K562 (cell line): ENCODE measurements at regions not wholly inside any gene's neighbourhood (a gene's known extent, or its start where the extent isn't known, plus 50 kb on each side); places are given as distances from the start of the nearest gene placed in this dataset.

ENCODE experiments used
- ADNP ChIP-seq: fragments of 200-800 bp; sonication (Bioruptor generic); IDR thresholded peaks from 2 replicates; pipeline ENCODE4 v1.6.1; 2016; ENCODE audit warnings: missing genetic modification characterization, missing compliant biosample characterization
- ARID1B ChIP-seq: fragments of 450-650 bp; IDR thresholded peaks from 2 replicates; pipeline ENCODE4 v1.6.1; 2016; ENCODE audit warnings: antibody characterized with exemption, mild to moderate bottlenecking, inconsistent platforms
- CC2D1A ChIP-seq: fragments of 450-650 bp; IDR thresholded peaks from 2 replicates; pipeline ENCODE4 v1.6.1; 2017; ENCODE audit warnings: mild to moderate bottlenecking
- CHD1 ChIP-seq: fragments of 200-600 bp; sonication (generic); IDR thresholded peaks from one replicate; pipeline ENCODE4 v1.6.1; 2012; ENCODE audit warnings: mild to moderate bottlenecking, moderate library complexity, low read length, inconsistent platforms
- FOSL1 ChIP-seq: fragments of 200-800 bp; sonication (Bioruptor generic); conservative IDR thresholded peaks from 2 replicates; pipeline ENCODE4 v1.6.1; 2016; ENCODE audit warnings: missing genetic modification characterization, missing compliant biosample characterization
- HDAC2 ChIP-seq: fragments of 450-650 bp; IDR thresholded peaks from 2 replicates; pipeline ENCODE4 v1.6.1; 2016; ENCODE audit warnings: mild to moderate bottlenecking
- MED1 ChIP-seq: sonication (generic); formaldehyde crosslinking; IDR thresholded peaks from 2 replicates; pipeline ENCODE4 v1.8.1; 2023; ENCODE audit warnings: missing genetic modification reagents, borderline replicate concordance
- NR1H2 ChIP-seq: sonication (generic); formaldehyde crosslinking; IDR thresholded peaks from 2 replicates; pipeline ENCODE4 v1.4.0; 2020; ENCODE audit warnings: mild to moderate bottlenecking, missing genetic modification reagents
- TCF7L2 ChIP-seq: fragments of 150-350 bp; IDR thresholded peaks from 2 replicates; pipeline ENCODE4 v1.6.1; 2016; ENCODE audit warnings: low read depth, mild to moderate bottlenecking, low read length, moderate library complexity
- ZNF263 ChIP-seq: sonication (generic); formaldehyde crosslinking; IDR thresholded peaks from 2 replicates; pipeline ENCODE4 v1.8.0; 2022; ENCODE audit warnings: mild to moderate bottlenecking, missing genetic modification reagents, borderline replicate concordance
- TF ChIP-seq, protein P1 (sequence below): sonication (generic); formaldehyde crosslinking; IDR thresholded peaks from 2 replicates; pipeline ENCODE4 v1.9.0; 2022; ENCODE audit warnings: mild to moderate bottlenecking, missing genetic modification reagents
- TF ChIP-seq, protein P2 (sequence below), 3 experiments: IDR thresholded peaks in 2 of 3; conservative IDR thresholded peaks in 1 of 3; 2 replicates each; pipeline ENCODE4 v1.5.1; 2011 to 2012; ENCODE audit warnings: low read length in 3 of 3, mild to moderate bottlenecking in 3 of 3, control low read depth in 2 of 3, improper control_type of control experiment in 1 of 3, inconsistent platforms in 1 of 3, low read depth in 1 of 3, mixed read lengths in 1 of 3, moderate library complexity in 1 of 3; ENCODE audit not compliant: insufficient read depth in 2 of 3
- TF ChIP-seq, protein P3 (sequence below): fragments of 450-650 bp; formaldehyde crosslinking; IDR thresholded peaks from 2 replicates; pipeline ENCODE4 v1.4.0; 2020; ENCODE audit warnings: mild to moderate bottlenecking, moderate library complexity
- TF ChIP-seq, protein P4 (sequence below), 2 experiments: fragments of 450-650 bp in 1 of 2; sonication (generic) in 1 of 2; formaldehyde crosslinking in 1 of 2; IDR thresholded peaks in 1 of 2; conservative IDR thresholded peaks in 1 of 2; 2 replicates each; pipeline versions ENCODE4 v1.6.1 to v1.8.1; 2016 to 2023; ENCODE audit warnings: mild to moderate bottlenecking in 2 of 2, moderate library complexity in 2 of 2, inconsistent platforms in 1 of 2, missing genetic modification reagents in 1 of 2

DNA sequence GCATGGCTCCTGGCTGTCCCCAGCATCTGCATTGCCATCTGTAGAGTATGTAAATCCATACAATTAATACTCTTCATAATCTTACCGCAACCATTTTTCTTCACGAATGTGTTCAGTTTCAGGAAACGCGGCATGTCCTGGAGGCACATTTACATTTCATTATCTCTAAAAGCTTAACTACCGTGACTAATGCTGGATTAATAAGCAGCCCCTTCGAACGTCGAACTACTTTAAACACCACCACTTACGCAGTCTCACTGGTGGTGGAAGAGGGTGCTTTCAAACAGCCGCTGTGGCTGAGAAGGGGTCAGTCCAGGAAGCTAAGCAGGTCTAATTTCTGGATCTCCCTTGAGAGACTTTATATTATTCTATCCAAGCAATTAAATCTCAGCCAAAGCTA, 85.6 kb downstream of the C5orf15 start:
- TF ChIP-seq MED1 (CRISPR knock-in tag) (no peak), FOSL1 (no peak), NR1H2 (CRISPR knock-in tag) (no peak), CHD1 (no peak), ADNP (tag) (no peak), ZNF263 (CRISPR knock-in tag) (no peak), HDAC2 (no peak), TCF7L2 (no peak), CC2D1A (no peak), ARID1B (no peak)
- TF ChIP-seq, protein P1, sequence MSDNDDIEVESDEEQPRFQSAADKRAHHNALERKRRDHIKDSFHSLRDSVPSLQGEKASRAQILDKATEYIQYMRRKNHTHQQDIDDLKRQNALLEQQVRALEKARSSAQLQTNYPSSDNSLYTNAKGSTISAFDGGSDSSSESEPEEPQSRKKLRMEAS (CRISPR knock-in tag): no peak
- TF ChIP-seq, protein P2, sequence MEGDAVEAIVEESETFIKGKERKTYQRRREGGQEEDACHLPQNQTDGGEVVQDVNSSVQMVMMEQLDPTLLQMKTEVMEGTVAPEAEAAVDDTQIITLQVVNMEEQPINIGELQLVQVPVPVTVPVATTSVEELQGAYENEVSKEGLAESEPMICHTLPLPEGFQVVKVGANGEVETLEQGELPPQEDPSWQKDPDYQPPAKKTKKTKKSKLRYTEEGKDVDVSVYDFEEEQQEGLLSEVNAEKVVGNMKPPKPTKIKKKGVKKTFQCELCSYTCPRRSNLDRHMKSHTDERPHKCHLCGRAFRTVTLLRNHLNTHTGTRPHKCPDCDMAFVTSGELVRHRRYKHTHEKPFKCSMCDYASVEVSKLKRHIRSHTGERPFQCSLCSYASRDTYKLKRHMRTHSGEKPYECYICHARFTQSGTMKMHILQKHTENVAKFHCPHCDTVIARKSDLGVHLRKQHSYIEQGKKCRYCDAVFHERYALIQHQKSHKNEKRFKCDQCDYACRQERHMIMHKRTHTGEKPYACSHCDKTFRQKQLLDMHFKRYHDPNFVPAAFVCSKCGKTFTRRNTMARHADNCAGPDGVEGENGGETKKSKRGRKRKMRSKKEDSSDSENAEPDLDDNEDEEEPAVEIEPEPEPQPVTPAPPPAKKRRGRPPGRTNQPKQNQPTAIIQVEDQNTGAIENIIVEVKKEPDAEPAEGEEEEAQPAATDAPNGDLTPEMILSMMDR (IDR thresholded peaks at IDR 0.05 in 2 of 3, conservative IDR thresholded peaks at IDR 0.05 in 1 of 3; ENCODE audit: insufficient read depth in 2 of 3, low read depth in 1 of 3, low read length in 3 of 3): no peak
- TF ChIP-seq, protein P3, sequence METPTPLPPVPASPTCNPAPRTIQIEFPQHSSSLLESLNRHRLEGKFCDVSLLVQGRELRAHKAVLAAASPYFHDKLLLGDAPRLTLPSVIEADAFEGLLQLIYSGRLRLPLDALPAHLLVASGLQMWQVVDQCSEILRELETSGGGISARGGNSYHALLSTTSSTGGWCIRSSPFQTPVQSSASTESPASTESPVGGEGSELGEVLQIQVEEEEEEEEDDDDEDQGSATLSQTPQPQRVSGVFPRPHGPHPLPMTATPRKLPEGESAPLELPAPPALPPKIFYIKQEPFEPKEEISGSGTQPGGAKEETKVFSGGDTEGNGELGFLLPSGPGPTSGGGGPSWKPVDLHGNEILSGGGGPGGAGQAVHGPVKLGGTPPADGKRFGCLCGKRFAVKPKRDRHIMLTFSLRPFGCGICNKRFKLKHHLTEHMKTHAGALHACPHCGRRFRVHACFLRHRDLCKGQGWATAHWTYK (CRISPR knock-in tag): no peak
- TF ChIP-seq, protein P4, sequence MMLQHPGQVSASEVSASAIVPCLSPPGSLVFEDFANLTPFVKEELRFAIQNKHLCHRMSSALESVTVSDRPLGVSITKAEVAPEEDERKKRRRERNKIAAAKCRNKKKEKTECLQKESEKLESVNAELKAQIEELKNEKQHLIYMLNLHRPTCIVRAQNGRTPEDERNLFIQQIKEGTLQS (IDR thresholded peaks at IDR 0.05): no peak
- TF ChIP-seq, protein P4 (CRISPR knock-in tag; conservative IDR thresholded peaks at IDR 0.05): no peak
